ENCODE measurements at regions not wholly inside any gene's neighbourhood (a gene's known extent, or its start where the extent isn't known, plus 50 kb on each side); places are given as distances from the start of the nearest gene placed in this dataset.

GRCh38 chr1:230540421-230541155 is 101.7 kb upstream of the COG2 start:
- TF ChIP-seq POLR2A (IDR thresholded peaks at IDR 0.05; ENCODE audit: extremely low read depth, insufficient read length) (no peak), MAX (IDR thresholded peaks at IDR 0.05; ENCODE audit: low read depth, low read length) (no peak), MYC (IDR thresholded peaks at IDR 0.05; ENCODE audit: low read depth, low read length) (no peak), CTCF (IDR thresholded peaks at IDR 0.05; ENCODE audit: low read depth, low read length) (no peak)
- no peak overlapping the region for H3K4me3 ChIP-seq (ENCODE audit: low read depth, low read length)
- no peak for DNase-seq (ENCODE audit: low read depth)

- DNase-seq (ENCODE audit: low read depth), result peak; percentile 7
- no peak overlapping the region for H3K4me3 ChIP-seq (ENCODE audit: low read depth, low read length)
- TF ChIP-seq MAX (IDR thresholded peaks at IDR 0.05; ENCODE audit: low read depth, low read length) (no peak), CTCF (IDR thresholded peaks at IDR 0.05; ENCODE audit: low read depth, low read length) (peak; percentile 19)
Observed at GRCh38 chr1:230537456-230537855, 104.8 kb upstream of the COG2 start.

GRCh38 chr1:230536641-230537155 is 105.6 kb upstream of the COG2 start:
- TF ChIP-seq POLR2A (IDR thresholded peaks at IDR 0.05; ENCODE audit: extremely low read depth, insufficient read length) (no peak), CTCF (IDR thresholded peaks at IDR 0.05; ENCODE audit: low read depth, low read length) (no peak), MYC (IDR thresholded peaks at IDR 0.05; ENCODE audit: low read depth, low read length) (no peak), MAX (IDR thresholded peaks at IDR 0.05; ENCODE audit: low read depth, low read length) (no peak)
- no peak for DNase-seq (ENCODE audit: low read depth)
- no peak overlapping the region for H3K4me3 ChIP-seq (ENCODE audit: low read depth, low read length)

GRCh38 chr1:230534224-230534623 is 108.1 kb upstream of the COG2 start:
- TF ChIP-seq MYC (IDR thresholded peaks at IDR 0.05; ENCODE audit: low read depth, low read length), result no peak
- no peak for TF ChIP-seq MAX (IDR thresholded peaks at IDR 0.05; ENCODE audit: low read depth, low read length)
- DNase-seq (ENCODE audit: low read depth), result no peak
- no peak overlapping the region for H3K4me3 ChIP-seq (ENCODE audit: low read depth, low read length)

GRCh38 chr1:230531103-230531502 is 105.0 kb upstream of the PGBD5 start:
- no peak for DNase-seq (ENCODE audit: low read depth)
- H3K4me3 ChIP-seq (ENCODE audit: low read depth, low read length), result no peak overlapping the region
- TF ChIP-seq CTCF (IDR thresholded peaks at IDR 0.05; ENCODE audit: low read depth, low read length), result no peak
- TF ChIP-seq MYC (IDR thresholded peaks at IDR 0.05; ENCODE audit: low read depth, low read length), result no peak
- no peak for TF ChIP-seq POLR2A (IDR thresholded peaks at IDR 0.05; ENCODE audit: extremely low read depth, insufficient read length)
- TF ChIP-seq MAX (IDR thresholded peaks at IDR 0.05; ENCODE audit: low read depth, low read length), result no peak

- H3K4me3 ChIP-seq (ENCODE audit: low read depth, low read length), result no peak overlapping the region
- no peak for DNase-seq (ENCODE audit: low read depth)
- TF ChIP-seq CTCF (IDR thresholded peaks at IDR 0.05; ENCODE audit: low read depth, low read length) (no peak), MYC (IDR thresholded peaks at IDR 0.05; ENCODE audit: low read depth, low read length) (no peak), POLR2A (IDR thresholded peaks at IDR 0.05; ENCODE audit: extremely low read depth, insufficient read length) (no peak), MAX (IDR thresholded peaks at IDR 0.05; ENCODE audit: low read depth, low read length) (no peak)
Observed at GRCh38 chr1:230519246-230519645, 93.1 kb upstream of the PGBD5 start.
